GM12878 (cell line): ENCODE measurements at regions not wholly inside any gene's neighbourhood (a gene's known extent, or its start where the extent isn't known, plus 50 kb on each side); places are given as distances from the start of the nearest gene placed in this dataset.

Experiments
- ATAC-seq: fragments of 200-7000 bp; cut with Tn5 transposase; 3 replicates; pipeline ENCODE4 v1.9.1; 2020; ENCODE audit warnings: mild to moderate bottlenecking, moderate library complexity
- BruUV-seq: library from RNA; stranded (reverse); fragments of 400-500 nt; replicated peaks from 2 replicates; lab custom pipeline; 2021; lab: Mats Ljungman, UMichigan
- CTCF ChIA-PET: fragments of 300-600 bp; sonication (Branson Sonifier 250); formaldehyde crosslinking; extraction: SDS; loops from one replicate; lab custom pipeline; 2021; ENCODE audit warnings: inconsistent platforms; lab: Yijun Ruan, JAX
- POLR2A ChIA-PET: fragments of 350-600 bp; formaldehyde crosslinking; extraction: SDS; loops from one replicate; lab custom pipeline; 2021; ENCODE audit warnings: inconsistent platforms; lab: Charles Lee
- RAD21 ChIA-PET: fragments of 300-600 bp; sonication (Branson Sonifier 250); formaldehyde crosslinking; loops from one replicate; lab custom pipeline; 2023; ENCODE audit warnings: antibody characterized with exemption; ENCODE audit not compliant: unreplicated experiment; lab: Charles Lee
- SMC1A ChIA-PET: fragments of 300-600 bp; sonication (Branson Sonifier 250); formaldehyde crosslinking; loops from one replicate; lab custom pipeline; 2023; ENCODE audit not compliant: unreplicated experiment, uncharacterized antibody; lab: Charles Lee
- DNase-seq: peaks from one replicate; pipeline ENCODE4 v3.0.0-alpha.2; 2011; ENCODE audit warnings: low read depth, low spot score
- FAIRE-seq: peaks from 3 replicates; lab custom pipeline; 2011; peaks lifted over from hg19 to GRCh38; lab: Jason Lieb, UNC
- H2AFZ ChIP-seq: 2 replicates; pipeline ENCODE4 v1.6.0; 2011; ENCODE audit warnings: low read depth, low read length, control low read depth; ENCODE audit not compliant: control insufficient read depth
- H3K27ac ChIP-seq: 2 replicates; pipeline ENCODE4 v1.5.1; 2011; ENCODE audit warnings: control low read depth; ENCODE audit not compliant: control insufficient read depth, insufficient read depth
- H3K27me3 ChIP-seq, 2 experiments: replicated peaks in 1 of 2; 2 replicates each; pipeline versions ENCODE4 v1.6.0 to v1.6.1; 2011; ENCODE audit warnings: low read length in 1 of 2; ENCODE audit not compliant: control insufficient read depth in 2 of 2, insufficient read depth in 2 of 2
- H3K36me3 ChIP-seq, 2 experiments: 2 replicates each; pipeline ENCODE4 v1.5.1; 2011; ENCODE audit warnings: low read length in 1 of 2; ENCODE audit not compliant: control insufficient read depth in 2 of 2, insufficient read depth in 2 of 2
- H3K4me1 ChIP-seq: 2 replicates; pipeline ENCODE4 v1.6.1; 2011; ENCODE audit warnings: mild to moderate bottlenecking, low read length, moderate library complexity, mixed read lengths; ENCODE audit not compliant: control insufficient read depth, insufficient read depth
- H3K4me2 ChIP-seq: 2 replicates; pipeline ENCODE4 v1.6.0; 2011; ENCODE audit warnings: control low read depth; ENCODE audit not compliant: control insufficient read depth, insufficient read depth
- H3K4me3 ChIP-seq: fragments of 200-600 bp; sonication (generic); 2 replicates; pipeline ENCODE4 v1.5.1; 2016
- H3K79me2 ChIP-seq: 2 replicates; pipeline ENCODE4 v1.6.0; 2011; ENCODE audit warnings: low read length; ENCODE audit not compliant: control insufficient read depth, insufficient read depth
- H3K9ac ChIP-seq: 2 replicates; pipeline ENCODE4 v1.8.0; 2011; ENCODE audit warnings: low read length, control low read depth, mixed read lengths; ENCODE audit not compliant: control insufficient read depth, insufficient read depth
- H3K9me3 ChIP-seq: replicated peaks from 3 replicates; pipeline ENCODE4 v1.5.1; 2011; ENCODE audit warnings: mild to moderate bottlenecking, low read length; ENCODE audit not compliant: control insufficient read depth, insufficient read depth
- H4K20me1 ChIP-seq: 2 replicates; pipeline ENCODE4 v1.6.0; 2011; ENCODE audit not compliant: control insufficient read depth, insufficient read depth
- CEBPB ChIP-seq, 2 experiments: fragments of 150-350 bp in 1 of 2; IDR thresholded peaks; 2 replicates each; pipeline ENCODE4 v1.6.1; 2012 to 2014; ENCODE audit warnings: low read depth in 2 of 2, low read length in 2 of 2, borderline replicate concordance in 1 of 2, inconsistent platforms in 1 of 2
- CTCF ChIP-seq, 3 experiments: IDR thresholded peaks in 2 of 3; conservative IDR thresholded peaks in 1 of 3; 2 replicates each; pipeline ENCODE4 v1.5.1; 2011; ENCODE audit warnings: low read depth in 3 of 3, low read length in 3 of 3, mild to moderate bottlenecking in 3 of 3, control low read depth in 2 of 3, moderate library complexity in 2 of 3, inconsistent platforms in 1 of 3, mixed read lengths in 1 of 3; ENCODE audit not compliant: control insufficient read depth in 2 of 3, insufficient read depth in 1 of 3; ENCODE audit errors: extremely low read depth in 1 of 3
- DPF2 ChIP-seq: fragments of 450-650 bp; IDR thresholded peaks from 2 replicates; pipeline ENCODE4 v1.6.1; 2017; ENCODE audit warnings: mild to moderate bottlenecking
- E4F1 ChIP-seq: fragments of 450-650 bp; IDR thresholded peaks from 2 replicates; pipeline ENCODE4 v1.6.1; 2018; ENCODE audit warnings: borderline replicate concordance, mild to moderate bottlenecking; ENCODE audit not compliant: partially characterized antibody
- HSF1 ChIP-seq: fragments of 150-350 bp; IDR thresholded peaks from 2 replicates; pipeline ENCODE4 v1.6.1; 2014; ENCODE audit warnings: mild to moderate bottlenecking, low read depth, low read length
- MAX ChIP-seq: IDR thresholded peaks from 2 replicates; pipeline ENCODE4 v1.6.1; 2012; ENCODE audit warnings: low read depth, low read length, improper control_type of control experiment
- MYB ChIP-seq: fragments of 150-350 bp; IDR thresholded peaks from 2 replicates; pipeline ENCODE4 v1.6.1; 2014; ENCODE audit warnings: mild to moderate bottlenecking, low read depth, low read length, borderline replicate concordance
- MYC ChIP-seq: IDR thresholded peaks from 2 replicates; pipeline ENCODE4 v1.6.1; 2011; ENCODE audit warnings: mild to moderate bottlenecking, low read length, moderate library complexity, inconsistent platforms; ENCODE audit not compliant: insufficient read depth, insufficient replicate concordance, insufficient read length, severe bottlenecking
- SMARCA5 ChIP-seq: fragments of 450-650 bp; IDR thresholded peaks from 2 replicates; pipeline ENCODE4 v1.6.1; 2017; ENCODE audit warnings: mild to moderate bottlenecking
- TBL1XR1 ChIP-seq: IDR thresholded peaks from 2 replicates; pipeline ENCODE4 v1.6.1; 2012; ENCODE audit warnings: low read depth, low read length, improper control_type of control experiment
- YBX1 ChIP-seq: fragments of 450-650 bp; IDR thresholded peaks from 2 replicates; pipeline ENCODE4 v1.6.1; 2016; ENCODE audit warnings: antibody characterized with exemption
- WGBS: methylation state at CpG from one replicate; pipeline ENCODE4 v1.1.6; 2016; ENCODE audit warnings: low lambda C conversion rate; ENCODE audit not compliant: insufficient replicate concordance, insufficient coverage; ENCODE audit errors: missing lambda C conversion rate; 5-methylcytosine and 5-hydroxymethylcytosine counted together
- in situ Hi-C: fragments of 300-500 bp; cut with MboI; formaldehyde crosslinking; loops from 9 replicates; pipeline ENCODE4 v1.14.3; 2018; ENCODE audit warnings: mixed read lengths
- intact Hi-C: fragments of 100-400 bp; cut with micrococcal nuclease; formaldehyde crosslinking; loops from one replicate; pipeline ENCODE4 v1.14.2; 2022; ENCODE audit not compliant: unreplicated experiment

GRCh38 chr5:25713259-25713658 lies 1068.5 kb upstream of the CDH10 start:
- Histone ChIP-seq H3K9ac (no peak overlapping the region), H3K27me3 (no peaks in the 10 kb centered on the region), H3K27ac (no peak overlapping the region), H4K20me1 (no peaks in the 10 kb centered on the region), H3K79me2 (no peaks in the 10 kb centered on the region), H3K4me1 (no peaks in the 10 kb centered on the region), H3K4me2 (no peak overlapping the region), H3K36me3 (no peaks in the 10 kb centered on the region), H2AFZ (no peak overlapping the region), H3K4me3 (no peak overlapping the region), H3K9me3 (no peaks in the 10 kb centered on the region)
- in situ Hi-C loops (no loop called here), intact Hi-C loops (no loop called here)
- ChIA-PET CTCF (no interaction called here), POLR2A (no interaction called here), RAD21 (no interaction called here), SMC1A (interaction anchor here (0.9 to 1.0 kb wide), 2 partner anchors 19 to 169 kb away, joined by 3 read pairs; no protein-coding TSS in a partner anchor)
- peak; percentile 31 for DNase-seq
- no peak for FAIRE-seq
- BruUV-seq = no TSS peak
- peak; percentile 87 for ATAC-seq
- WGBS = 1% methylated on average over 7 of the region's 7 CpGs
- TF ChIP-seq MYC (no peak), CTCF (IDR thresholded peaks at IDR 0.05 in 2 of 3, conservative IDR thresholded peaks at IDR 0.05 in 1 of 3; ENCODE audit: control insufficient read depth in 2 of 3, extremely low read depth in 1 of 3, insufficient read depth in 1 of 3, low read depth in 3 of 3, low read length in 3 of 3) (peak in 2 of 3 experiments; percentile 5 to 22; a peak in 1 of 6 replicates)
- TF ChIP-seq, all 136 proteins: peak for 1

- Histone ChIP-seq H3K27me3 (no peaks in the 10 kb centered on the region), H2AFZ (no peak overlapping the region), H3K4me2 (no peak overlapping the region), H3K4me3 (no peak overlapping the region), H3K4me1 (no peaks in the 10 kb centered on the region), H3K9me3 (no peaks in the 10 kb centered on the region), H3K9ac (no peak overlapping the region), H4K20me1 (no peaks in the 10 kb centered on the region), H3K27ac (no peak overlapping the region), H3K36me3 (no peaks in the 10 kb centered on the region), H3K79me2 (no peaks in the 10 kb centered on the region)
- FAIRE-seq (no peak), ATAC-seq (peak; percentile 37; the same call in 2 of the 3 replicates), DNase-seq (no peak)
- ChIA-PET SMC1A (interaction anchor here (0.6 to 0.7 kb wide), 2 partner anchors 12 to 1955 kb away, joined by 3 read pairs; no protein-coding TSS in a partner anchor), CTCF (no interaction called here), RAD21 (interaction anchor here (0.6 kb wide), 1 partner anchor 28 kb away, joined by 3 read pairs; no protein-coding TSS in a partner anchor), POLR2A (no interaction called here)
- in situ Hi-C loops (no loop called here), intact Hi-C loops (loop anchor here (5.0 kb wide), 1 partner anchor 165 kb away; no protein-coding TSS in a partner anchor)
- BruUV-seq = no TSS peak
- 0% methylated on average over 2 of the region's 2 CpGs for WGBS
- TF ChIP-seq TBL1XR1 (no peak), E4F1 (no peak), DPF2 (no peak), SMARCA5 (no peak), CEBPB (IDR thresholded peaks at IDR 0.05; ENCODE audit: borderline replicate concordance in 1 of 2, low read depth in 2 of 2, low read length in 2 of 2) (no peak), YBX1 (no peak), MAX (no peak), MYB (no peak), HSF1 (no peak)
Observed at GRCh38 chr5:25707093-25707492, 1062.3 kb upstream of the CDH10 start.
